MG63 (cell line): ENCODE measurements at regions not wholly inside any gene's neighbourhood (a gene's known extent, or its start where the extent isn't known, plus 50 kb on each side); places are given as distances from the start of the nearest gene placed in this dataset.

Source experiments
- DNase-seq: peaks from one replicate; pipeline ENCODE4 v3.0.0-alpha.2; 2020
- H3K27me3 ChIP-seq: fragments of 250-450 bp; sonication (Bioruptor Pico); 2 replicates; pipeline ENCODE4 v1.5.1; 2020; ENCODE audit warnings: mild to moderate bottlenecking, moderate library complexity
- H3K36me3 ChIP-seq: fragments of 250-450 bp; sonication (Bioruptor Pico); 2 replicates; pipeline ENCODE4 v1.5.1; 2020; ENCODE audit warnings: mild to moderate bottlenecking, moderate library complexity
- H3K4me3 ChIP-seq: fragments of 250-450 bp; sonication (Bioruptor Pico); 2 replicates; pipeline ENCODE4 v1.5.1; 2020; ENCODE audit warnings: mild to moderate bottlenecking, moderate library complexity
- H3K9me3 ChIP-seq: fragments of 250-450 bp; sonication (Bioruptor Pico); 2 replicates; pipeline ENCODE4 v1.5.1; 2020; ENCODE audit warnings: mild to moderate bottlenecking, moderate library complexity

- H3K36me3 ChIP-seq = no peaks in the 10 kb centered on the region
- H3K9me3 ChIP-seq = no peaks in the 10 kb centered on the region
- H3K27me3 ChIP-seq = no peaks in the 10 kb centered on the region
- no peak for DNase-seq
- no peak overlapping the region for H3K4me3 ChIP-seq
Measured at GRCh38 chr9:1416261-1416660, 366.1 kb downstream of the DMRT2 start.

GRCh38 chr9:1421436-1421835, 371.3 kb downstream of the DMRT2 start:
- Histone ChIP-seq H3K36me3 (no peaks in the 10 kb centered on the region), H3K9me3 (no peaks in the 10 kb centered on the region), H3K27me3 (no peaks in the 10 kb centered on the region)

GRCh38 chr9:1427875-1428274, 377.7 kb downstream of the DMRT2 start:
- Histone ChIP-seq H3K4me3 (no peak overlapping the region), H3K27me3 (no peaks in the 10 kb centered on the region)
- no peak for DNase-seq

More at GRCh38 chr9:1421436-1421835, 371.3 kb downstream of the DMRT2 start:
- no peak overlapping the region for H3K4me3 ChIP-seq
- no peak for DNase-seq

GRCh38 chr9:1429297-1429696, 379.1 kb downstream of the DMRT2 start:
- Histone ChIP-seq H3K9me3 (no peaks in the 10 kb centered on the region), H3K36me3 (no peaks in the 10 kb centered on the region), H3K27me3 (no peaks in the 10 kb centered on the region), H3K4me3 (no peak overlapping the region)
- peak; percentile 12 for DNase-seq

More at GRCh38 chr9:1427875-1428274, 377.7 kb downstream of the DMRT2 start:
- H3K36me3 ChIP-seq = no peaks in the 10 kb centered on the region
- H3K9me3 ChIP-seq = no peaks in the 10 kb centered on the region

GRCh38 chr9:1431461-1431860, 381.3 kb downstream of the DMRT2 start:
- H3K36me3 ChIP-seq = no peaks in the 10 kb centered on the region
- no peak overlapping the region for H3K4me3 ChIP-seq
- DNase-seq = no peak
- no peaks in the 10 kb centered on the region for H3K27me3 ChIP-seq
- no peaks in the 10 kb centered on the region for H3K9me3 ChIP-seq

- no peaks in the 10 kb centered on the region for H3K9me3 ChIP-seq
- no peaks in the 10 kb centered on the region for H3K27me3 ChIP-seq
- DNase-seq = no peak
- no peaks in the 10 kb centered on the region for H3K36me3 ChIP-seq
- no peak overlapping the region for H3K4me3 ChIP-seq
Measured at GRCh38 chr9:1434052-1434767, 384.1 kb downstream of the DMRT2 start.

GRCh38 chr9:1434811-1435210, 384.7 kb downstream of the DMRT2 start:
- Histone ChIP-seq H3K4me3 (no peak overlapping the region), H3K36me3 (no peaks in the 10 kb centered on the region), H3K27me3 (no peaks in the 10 kb centered on the region), H3K9me3 (no peaks in the 10 kb centered on the region)
- no peak for DNase-seq

- no peaks in the 10 kb centered on the region for H3K9me3 ChIP-seq
- DNase-seq = peak; percentile 7
Measured at GRCh38 chr9:1440256-1440655, 390.1 kb downstream of the DMRT2 start.

GRCh38 chr9:1442105-1442504, 391.9 kb downstream of the DMRT2 start:
- no peaks in the 10 kb centered on the region for H3K9me3 ChIP-seq
- no peaks in the 10 kb centered on the region for H3K27me3 ChIP-seq
- H3K4me3 ChIP-seq = no peak overlapping the region
- DNase-seq = no peak
- no peaks in the 10 kb centered on the region for H3K36me3 ChIP-seq

More at GRCh38 chr9:1440256-1440655, 390.1 kb downstream of the DMRT2 start:
- Histone ChIP-seq H3K36me3 (no peaks in the 10 kb centered on the region), H3K27me3 (no peaks in the 10 kb centered on the region), H3K4me3 (no peak overlapping the region)

- H3K4me3 ChIP-seq = no peak overlapping the region
- H3K9me3 ChIP-seq = no peaks in the 10 kb centered on the region
- no peaks in the 10 kb centered on the region for H3K36me3 ChIP-seq
- no peak for DNase-seq
- H3K27me3 ChIP-seq = no peaks in the 10 kb centered on the region
Measured at GRCh38 chr9:1443450-1443849, 393.3 kb downstream of the DMRT2 start.

GRCh38 chr9:1446671-1447070, 396.5 kb downstream of the DMRT2 start:
- Histone ChIP-seq H3K4me3 (no peak overlapping the region), H3K36me3 (no peaks in the 10 kb centered on the region), H3K27me3 (no peaks in the 10 kb centered on the region), H3K9me3 (no peaks in the 10 kb centered on the region)
- no peak for DNase-seq

GRCh38 chr9:1453636-1454035, 403.5 kb downstream of the DMRT2 start:
- Histone ChIP-seq H3K4me3 (no peak overlapping the region), H3K27me3 (no peaks in the 10 kb centered on the region), H3K36me3 (no peaks in the 10 kb centered on the region), H3K9me3 (no peaks in the 10 kb centered on the region)
- no peak for DNase-seq

GRCh38 chr9:1454211-1454610, 404.1 kb downstream of the DMRT2 start:
- Histone ChIP-seq H3K36me3 (no peaks in the 10 kb centered on the region), H3K27me3 (no peaks in the 10 kb centered on the region), H3K9me3 (no peaks in the 10 kb centered on the region), H3K4me3 (no peak overlapping the region)
- no peak for DNase-seq

- DNase-seq = no peak
- no peak overlapping the region for H3K4me3 ChIP-seq
Measured at GRCh38 chr9:1454616-1455347, 404.6 kb downstream of the DMRT2 start.

GRCh38 chr9:1455766-1456165, 405.6 kb downstream of the DMRT2 start:
- Histone ChIP-seq H3K27me3 (no peaks in the 10 kb centered on the region), H3K9me3 (no peaks in the 10 kb centered on the region), H3K4me3 (no peak overlapping the region), H3K36me3 (no peaks in the 10 kb centered on the region)
- DNase-seq = no peak

More at GRCh38 chr9:1454616-1455347, 404.6 kb downstream of the DMRT2 start:
- H3K9me3 ChIP-seq = no peaks in the 10 kb centered on the region
- no peaks in the 10 kb centered on the region for H3K36me3 ChIP-seq
- no peaks in the 10 kb centered on the region for H3K27me3 ChIP-seq

- H3K27me3 ChIP-seq = no peaks in the 10 kb centered on the region
- no peaks in the 10 kb centered on the region for H3K36me3 ChIP-seq
- DNase-seq = no peak
- H3K4me3 ChIP-seq = no peak overlapping the region
- no peaks in the 10 kb centered on the region for H3K9me3 ChIP-seq
Measured at GRCh38 chr9:1456301-1457024, 406.3 kb downstream of the DMRT2 start.

- no peaks in the 10 kb centered on the region for H3K36me3 ChIP-seq
- no peak for DNase-seq
- no peak overlapping the region for H3K4me3 ChIP-seq
- H3K27me3 ChIP-seq = no peaks in the 10 kb centered on the region
- H3K9me3 ChIP-seq = no peaks in the 10 kb centered on the region
Measured at GRCh38 chr9:1457460-1457859, 407.3 kb downstream of the DMRT2 start.
